HK-2 (cell line): ENCODE measurements at regions not wholly inside any gene's neighbourhood (a gene's known extent, or its start where the extent isn't known, plus 50 kb on each side); places are given as distances from the start of the nearest gene placed in this dataset.

ENCODE experiments used
- DNase-seq: peaks from one replicate; pipeline ENCODE4 v3.0.0-alpha.2; 2018; ENCODE audit not compliant: unreplicated experiment

DNA sequence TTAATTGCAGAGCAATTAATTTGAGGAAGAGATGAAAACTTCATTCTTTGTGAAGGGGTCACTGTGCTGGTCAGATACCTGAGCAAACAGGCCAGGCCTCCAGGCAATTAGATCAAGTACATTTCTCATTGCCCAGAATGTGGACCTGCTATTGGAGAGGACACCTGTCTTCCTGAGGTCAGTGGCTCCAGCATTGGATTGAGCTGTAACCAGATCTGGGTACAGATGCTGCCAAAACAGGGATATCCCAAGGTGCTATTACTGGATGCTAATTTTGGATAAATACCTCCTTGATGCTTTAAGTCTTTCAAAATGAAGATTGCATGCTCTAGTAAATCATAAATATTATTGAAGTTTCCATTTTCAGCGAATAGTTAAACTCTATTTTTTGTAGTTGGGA lies 131.5 kb downstream of the FAM161A start:
- DNase-seq = no peak

- no peak for DNase-seq
Measured at GRCh38 chr2:61721382-61721781, 132.5 kb downstream of the FAM161A start.

DNA sequence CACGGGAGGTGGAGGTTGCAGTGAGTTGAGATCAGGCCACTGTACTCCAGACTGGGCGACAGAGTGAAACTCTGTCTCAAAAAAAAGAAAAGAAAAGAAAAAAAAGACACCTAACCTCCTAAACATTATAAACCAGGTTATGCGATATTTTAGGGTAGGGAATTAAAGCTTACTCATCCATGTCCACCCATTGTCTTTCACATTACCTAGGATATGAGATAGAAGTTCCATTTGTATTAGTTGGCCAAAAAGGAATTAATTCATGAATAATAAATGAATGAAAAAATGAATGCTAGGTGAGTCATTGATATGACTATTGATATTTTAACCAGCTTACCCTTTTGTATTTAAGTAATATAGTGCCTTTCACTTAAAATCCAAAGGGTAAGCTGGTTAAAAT lies 132.9 kb downstream of the FAM161A start:
- DNase-seq = no peak

DNA sequence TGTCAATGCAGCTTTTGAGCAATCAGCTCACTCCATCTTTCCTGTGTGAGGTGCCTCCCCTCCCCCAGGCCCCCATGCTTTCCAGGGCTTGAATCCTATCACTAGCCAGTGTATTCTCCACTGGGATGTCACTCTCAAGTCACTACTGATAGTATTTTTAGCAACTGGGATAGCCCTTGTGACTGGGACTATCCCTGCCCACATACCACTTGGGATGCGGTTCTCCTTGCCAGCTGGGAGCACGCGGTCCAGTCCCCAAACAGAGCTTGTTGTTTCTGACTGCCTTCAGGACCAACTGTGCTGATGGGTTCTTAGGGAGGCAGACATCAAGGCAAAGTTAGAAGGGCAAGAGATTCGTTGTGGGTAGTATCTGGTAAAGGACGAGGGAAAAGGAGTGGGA lies 134.9 kb downstream of the FAM161A start:
- no peak for DNase-seq

GRCh38 chr2:61715506-61715905 lies 138.4 kb downstream of the FAM161A start:
- DNase-seq = no peak

- DNase-seq = no peak
Measured at GRCh38 chr2:61714210-61714609, 139.7 kb downstream of the FAM161A start.

GRCh38 chr2:61713457-61713856 lies 140.4 kb downstream of the FAM161A start:
- no peak for DNase-seq

DNA sequence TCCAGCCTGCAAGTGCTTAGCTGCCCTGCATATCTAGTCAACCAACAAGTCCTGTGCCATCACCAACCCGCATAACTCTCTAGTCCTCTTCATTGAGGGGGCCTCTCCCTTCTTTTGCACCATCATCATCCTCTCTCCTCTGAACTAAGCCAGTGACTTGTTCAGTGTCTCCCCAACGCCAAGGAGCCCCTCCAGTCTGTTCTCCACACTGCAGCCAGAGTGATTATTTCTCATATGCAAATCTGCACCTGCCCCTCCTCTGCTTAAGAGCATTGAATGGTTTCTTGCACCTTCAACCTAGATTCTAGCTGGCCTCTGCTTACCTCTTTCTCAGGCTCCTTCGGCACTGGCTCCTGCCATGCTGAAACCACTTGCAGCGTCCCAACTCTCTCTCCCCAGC lies 141.8 kb downstream of the FAM161A start:
- DNase-seq = no peak

DNA sequence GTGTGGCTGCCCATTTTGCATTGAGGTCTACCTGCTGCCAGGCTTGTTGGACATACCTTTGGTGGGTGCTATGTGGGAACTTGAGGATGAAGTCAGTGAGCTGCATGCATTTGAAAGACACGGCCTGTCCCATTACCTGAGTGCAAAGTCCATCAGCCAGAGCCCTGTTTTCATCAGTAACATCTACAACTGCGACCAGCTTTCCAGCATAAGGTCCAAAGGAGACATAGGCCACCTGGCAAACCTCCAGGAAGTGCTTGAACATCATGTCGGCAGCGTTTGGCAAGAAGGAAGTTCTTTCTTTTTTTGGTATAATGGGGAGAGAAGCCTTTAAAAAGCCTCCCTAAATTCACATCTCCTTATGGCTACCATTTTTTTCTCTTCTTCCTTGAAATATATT lies 143.1 kb downstream of the FAM161A start:
- no peak for DNase-seq

GRCh38 chr2:61707984-61708852 lies 145.6 kb downstream of the FAM161A start:
- peak; percentile 36 for DNase-seq

DNA sequence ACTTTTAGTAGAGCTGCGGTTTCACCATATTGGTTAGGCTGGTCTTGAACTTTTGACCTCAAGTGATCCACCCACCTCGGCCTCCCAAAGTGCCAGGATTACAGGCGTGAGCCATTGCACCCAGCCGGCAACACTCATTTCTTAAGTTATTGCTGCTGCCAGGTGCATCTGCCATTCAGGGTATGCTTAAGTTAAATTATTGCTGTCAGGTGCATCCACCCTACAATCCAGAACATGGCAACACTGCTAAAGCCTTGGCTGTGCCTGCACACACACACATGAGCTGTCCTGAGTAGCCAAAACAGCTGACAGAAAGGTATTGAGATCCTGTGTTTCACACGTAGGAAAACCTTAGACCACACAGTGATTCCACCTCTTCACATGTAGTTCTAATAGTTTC lies 148.2 kb downstream of the FAM161A start:
- no peak for DNase-seq

- DNase-seq = no peak
Measured at GRCh38 chr2:61704364-61704763, 149.5 kb downstream of the FAM161A start.

- no peak for DNase-seq
Measured at GRCh38 chr2:61702088-61702467, 151.8 kb downstream of the FAM161A start.

- DNase-seq = no peak
Measured at GRCh38 chr2:61700464-61700863, 153.4 kb downstream of the FAM161A start.

GRCh38 chr2:61694312-61695274 lies 156.4 kb upstream of the XPO1 start:
- DNase-seq = peak; percentile 91

- DNase-seq = no peak
Measured at GRCh38 chr2:61693744-61694143, 155.6 kb upstream of the XPO1 start.

DNA sequence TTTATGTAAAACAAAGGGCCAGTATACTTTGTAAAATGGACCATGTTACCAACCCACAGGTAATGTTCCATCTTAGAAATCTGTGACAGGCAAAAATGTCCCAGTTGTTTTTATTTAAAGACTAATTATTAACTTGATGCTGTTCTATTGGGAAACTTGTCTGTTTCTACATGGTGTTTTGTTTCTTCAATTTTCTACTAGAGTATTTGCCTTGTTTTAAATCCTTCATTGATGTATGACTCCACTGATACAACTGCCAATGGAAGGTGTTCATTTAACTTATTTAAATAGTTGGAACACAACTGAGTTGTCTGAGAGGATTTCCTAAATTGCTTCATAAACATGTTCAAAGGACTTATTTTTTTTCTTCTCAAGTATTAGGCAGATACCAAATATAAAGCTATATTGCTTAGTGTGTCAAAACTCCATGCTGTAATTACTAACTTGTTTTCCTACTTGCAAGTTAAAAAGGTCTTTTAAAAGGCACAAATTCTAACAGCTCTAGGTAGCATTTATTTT lies 152.0 kb upstream of the XPO1 start:
- no peak for DNase-seq

- DNase-seq = no peak
Measured at GRCh38 chr2:61689568-61689967, 151.4 kb upstream of the XPO1 start.

GRCh38 chr2:61688369-61689334 lies 150.5 kb upstream of the XPO1 start:
- DNase-seq = no peak

GRCh38 chr2:61679096-61679495 lies 140.9 kb upstream of the XPO1 start:
- no peak for DNase-seq

DNA sequence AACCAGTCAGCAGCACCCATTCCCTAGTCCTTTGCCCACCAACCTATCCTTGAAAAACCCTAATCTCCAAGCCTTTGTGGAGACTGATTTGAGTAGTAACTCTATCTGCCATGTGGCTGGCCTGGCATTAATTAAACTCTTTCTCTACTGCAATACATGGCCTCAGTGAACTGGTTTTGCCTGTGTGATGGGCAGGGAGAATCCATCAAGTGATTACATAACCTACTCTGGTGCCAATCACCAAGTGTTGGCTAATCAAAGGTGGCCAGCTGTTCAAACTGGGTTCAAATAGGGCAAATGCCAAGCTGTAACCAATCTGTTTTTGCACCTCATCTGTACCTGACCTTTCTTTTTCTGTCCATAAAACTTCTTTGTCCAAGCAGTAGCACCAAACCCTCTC lies 139.8 kb upstream of the XPO1 start:
- DNase-seq = no peak
